ENCODE measurements at regions not wholly inside any gene's neighbourhood (a gene's known extent, or its start where the extent isn't known, plus 50 kb on each side); places are given as distances from the start of the nearest gene placed in this dataset.

GRCh38 chr4:129428454-129428853 lies 332.5 kb downstream of the C4orf33 start:
- no peak for DNase-seq (ENCODE audit: low read depth)
- TF ChIP-seq, protein P1, sequence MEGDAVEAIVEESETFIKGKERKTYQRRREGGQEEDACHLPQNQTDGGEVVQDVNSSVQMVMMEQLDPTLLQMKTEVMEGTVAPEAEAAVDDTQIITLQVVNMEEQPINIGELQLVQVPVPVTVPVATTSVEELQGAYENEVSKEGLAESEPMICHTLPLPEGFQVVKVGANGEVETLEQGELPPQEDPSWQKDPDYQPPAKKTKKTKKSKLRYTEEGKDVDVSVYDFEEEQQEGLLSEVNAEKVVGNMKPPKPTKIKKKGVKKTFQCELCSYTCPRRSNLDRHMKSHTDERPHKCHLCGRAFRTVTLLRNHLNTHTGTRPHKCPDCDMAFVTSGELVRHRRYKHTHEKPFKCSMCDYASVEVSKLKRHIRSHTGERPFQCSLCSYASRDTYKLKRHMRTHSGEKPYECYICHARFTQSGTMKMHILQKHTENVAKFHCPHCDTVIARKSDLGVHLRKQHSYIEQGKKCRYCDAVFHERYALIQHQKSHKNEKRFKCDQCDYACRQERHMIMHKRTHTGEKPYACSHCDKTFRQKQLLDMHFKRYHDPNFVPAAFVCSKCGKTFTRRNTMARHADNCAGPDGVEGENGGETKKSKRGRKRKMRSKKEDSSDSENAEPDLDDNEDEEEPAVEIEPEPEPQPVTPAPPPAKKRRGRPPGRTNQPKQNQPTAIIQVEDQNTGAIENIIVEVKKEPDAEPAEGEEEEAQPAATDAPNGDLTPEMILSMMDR (IDR thresholded peaks at IDR 0.05; ENCODE audit: control insufficient read depth, insufficient read depth, low read depth, low read length, missing control alignments) = no peak
- no peak overlapping the region for H3K4me3 ChIP-seq (ENCODE audit: control insufficient read depth, low read depth, low read length)

DNA sequence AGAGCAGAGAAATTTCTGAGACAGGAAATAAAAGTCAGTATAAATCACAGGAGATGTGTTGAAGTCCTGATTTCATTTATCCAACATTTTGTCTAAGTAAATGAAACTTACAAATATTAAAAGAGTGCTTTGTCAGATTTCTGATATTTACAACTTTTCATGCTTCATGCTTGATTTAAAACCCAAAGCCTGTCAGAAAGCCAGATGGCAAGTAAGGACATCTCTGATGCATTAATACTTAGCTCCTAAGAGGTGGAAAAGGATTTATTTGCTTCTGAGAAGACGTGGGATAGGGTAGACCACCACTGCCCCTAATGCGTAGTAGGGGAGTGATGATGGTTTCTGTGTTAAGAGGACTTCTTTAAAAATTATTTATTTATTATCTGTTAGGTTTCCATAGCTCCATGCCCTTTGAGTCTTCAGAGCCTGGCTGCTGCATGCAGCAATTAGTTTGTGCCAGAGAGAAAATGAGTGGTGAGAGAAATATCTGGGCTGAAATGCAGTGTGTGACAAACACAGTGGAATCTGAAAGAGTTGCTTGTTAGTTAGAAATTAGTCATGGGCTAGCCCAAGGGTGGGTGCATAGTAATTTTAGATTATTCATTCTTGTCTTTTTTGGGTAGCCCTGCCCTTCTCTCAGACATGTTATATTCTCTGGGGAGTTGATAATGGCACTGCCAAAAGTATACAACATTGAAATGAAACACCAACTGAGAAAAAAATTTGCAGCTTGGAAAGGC lies 333.8 kb downstream of the C4orf33 start:
- no peak for DNase-seq (ENCODE audit: low read depth)
- TF ChIP-seq, protein P1 (IDR thresholded peaks at IDR 0.05; ENCODE audit: control insufficient read depth, insufficient read depth, low read depth, low read length, missing control alignments) = no peak
- no peak overlapping the region for H3K4me3 ChIP-seq (ENCODE audit: control insufficient read depth, low read depth, low read length)

GRCh38 chr4:129437347-129437746 lies 341.4 kb downstream of the C4orf33 start:
- TF ChIP-seq, protein P1 (IDR thresholded peaks at IDR 0.05; ENCODE audit: control insufficient read depth, insufficient read depth, low read depth, low read length, missing control alignments) = no peak
- DNase-seq (ENCODE audit: low read depth) = no peak
- no peak overlapping the region for H3K4me3 ChIP-seq (ENCODE audit: control insufficient read depth, low read depth, low read length)

DNA sequence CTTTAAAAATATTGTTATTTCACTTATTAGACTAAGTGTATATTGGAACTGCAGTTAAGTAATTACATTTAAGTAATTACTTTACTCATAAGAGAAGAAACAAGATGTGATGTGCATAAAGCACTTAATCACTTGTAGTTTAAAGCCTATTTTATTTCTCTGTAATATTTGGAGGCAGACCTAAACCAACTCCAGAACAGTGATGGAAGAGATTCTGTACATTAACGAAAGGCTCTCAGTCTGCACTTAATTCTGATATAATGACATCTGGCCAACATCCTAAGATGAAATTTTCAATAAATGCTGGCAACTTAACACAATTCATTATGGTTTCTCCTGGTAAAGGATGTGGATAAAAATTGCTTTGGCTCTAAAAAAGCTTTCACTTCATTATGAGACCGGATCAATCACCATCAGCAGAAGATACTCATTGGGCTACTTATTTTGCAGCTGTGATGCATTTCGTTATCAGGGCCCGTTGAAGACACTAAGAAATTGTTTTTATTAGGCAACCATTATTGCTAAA lies 342.6 kb downstream of the C4orf33 start:
- DNase-seq (ENCODE audit: low read depth) = no peak
- TF ChIP-seq, protein P1 (IDR thresholded peaks at IDR 0.05; ENCODE audit: control insufficient read depth, insufficient read depth, low read depth, low read length, missing control alignments) = no peak

GRCh38 chr4:129446074-129446473 lies 350.1 kb downstream of the C4orf33 start:
- no peak for DNase-seq (ENCODE audit: low read depth)
- TF ChIP-seq, protein P1 (IDR thresholded peaks at IDR 0.05; ENCODE audit: control insufficient read depth, insufficient read depth, low read depth, low read length, missing control alignments) = no peak
- no peak overlapping the region for H3K4me3 ChIP-seq (ENCODE audit: control insufficient read depth, low read depth, low read length)

More for the DNA sequence above, 342.6 kb downstream of the C4orf33 start:
- no peak overlapping the region for H3K4me3 ChIP-seq (ENCODE audit: control insufficient read depth, low read depth, low read length)

GRCh38 chr4:129453524-129454200 lies 357.7 kb downstream of the C4orf33 start:
- DNase-seq (ENCODE audit: low read depth) = no peak
- no peak overlapping the region for H3K4me3 ChIP-seq (ENCODE audit: control insufficient read depth, low read depth, low read length)
- TF ChIP-seq, protein P1 (IDR thresholded peaks at IDR 0.05; ENCODE audit: control insufficient read depth, insufficient read depth, low read depth, low read length, missing control alignments) = no peak
